Coronary artery (tissue), 2 donors: ENCODE measurements at regions not wholly inside any gene's neighbourhood (a gene's known extent, or its start where the extent isn't known, plus 50 kb on each side); places are given as distances from the start of the nearest gene placed in this dataset.

Experiments used
- DNase-seq: peaks from one replicate; pipeline ENCODE4 v3.0.0-alpha.2; 2017; ENCODE audit warnings: low spot score
- H3K27ac ChIP-seq, 2 donors: fragments of 200-600 bp; sonication (generic); one replicate each; pipeline ENCODE4 v1.5.1; 2016 to 2019
- H3K4me3 ChIP-seq: fragments of 200-600 bp; sonication (generic); 2 replicates; pipeline ENCODE4 v1.5.1; 2016; ENCODE audit warnings: mild to moderate bottlenecking, moderate library complexity
- TF ChIP-seq, protein P1 (sequence below): fragments of 200-600 bp; sonication (generic); IDR thresholded peaks from one replicate; pipeline ENCODE4 v1.5.1; 2019; ENCODE audit warnings: antibody characterized with exemption

- no peak for DNase-seq
- TF ChIP-seq, protein P1, sequence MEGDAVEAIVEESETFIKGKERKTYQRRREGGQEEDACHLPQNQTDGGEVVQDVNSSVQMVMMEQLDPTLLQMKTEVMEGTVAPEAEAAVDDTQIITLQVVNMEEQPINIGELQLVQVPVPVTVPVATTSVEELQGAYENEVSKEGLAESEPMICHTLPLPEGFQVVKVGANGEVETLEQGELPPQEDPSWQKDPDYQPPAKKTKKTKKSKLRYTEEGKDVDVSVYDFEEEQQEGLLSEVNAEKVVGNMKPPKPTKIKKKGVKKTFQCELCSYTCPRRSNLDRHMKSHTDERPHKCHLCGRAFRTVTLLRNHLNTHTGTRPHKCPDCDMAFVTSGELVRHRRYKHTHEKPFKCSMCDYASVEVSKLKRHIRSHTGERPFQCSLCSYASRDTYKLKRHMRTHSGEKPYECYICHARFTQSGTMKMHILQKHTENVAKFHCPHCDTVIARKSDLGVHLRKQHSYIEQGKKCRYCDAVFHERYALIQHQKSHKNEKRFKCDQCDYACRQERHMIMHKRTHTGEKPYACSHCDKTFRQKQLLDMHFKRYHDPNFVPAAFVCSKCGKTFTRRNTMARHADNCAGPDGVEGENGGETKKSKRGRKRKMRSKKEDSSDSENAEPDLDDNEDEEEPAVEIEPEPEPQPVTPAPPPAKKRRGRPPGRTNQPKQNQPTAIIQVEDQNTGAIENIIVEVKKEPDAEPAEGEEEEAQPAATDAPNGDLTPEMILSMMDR = no peak
- Histone ChIP-seq H3K27ac (no peak overlapping the region), H3K4me3 (no peak overlapping the region)
These were observed 350.0 kb downstream of the CXCL12 start for GRCh38 chr10:44034946-44035345.

GRCh38 chr10:44033008-44033407 is 351.9 kb downstream of the CXCL12 start:
- no peak overlapping the region for H3K27ac ChIP-seq
- DNase-seq = no peak
- TF ChIP-seq, protein P1 = no peak

GRCh38 chr10:44032216-44032615 is 352.7 kb downstream of the CXCL12 start:
- TF ChIP-seq, protein P1 = no peak
- Histone ChIP-seq H3K27ac (no peak overlapping the region), H3K4me3 (no peak overlapping the region)
- DNase-seq = no peak

More at GRCh38 chr10:44033008-44033407, 351.9 kb downstream of the CXCL12 start:
- no peak overlapping the region for H3K4me3 ChIP-seq

GRCh38 chr10:44030738-44031137 is 354.2 kb downstream of the CXCL12 start:
- H3K27ac ChIP-seq = peak overlapping the region; percentile 33 to 53

DNA sequence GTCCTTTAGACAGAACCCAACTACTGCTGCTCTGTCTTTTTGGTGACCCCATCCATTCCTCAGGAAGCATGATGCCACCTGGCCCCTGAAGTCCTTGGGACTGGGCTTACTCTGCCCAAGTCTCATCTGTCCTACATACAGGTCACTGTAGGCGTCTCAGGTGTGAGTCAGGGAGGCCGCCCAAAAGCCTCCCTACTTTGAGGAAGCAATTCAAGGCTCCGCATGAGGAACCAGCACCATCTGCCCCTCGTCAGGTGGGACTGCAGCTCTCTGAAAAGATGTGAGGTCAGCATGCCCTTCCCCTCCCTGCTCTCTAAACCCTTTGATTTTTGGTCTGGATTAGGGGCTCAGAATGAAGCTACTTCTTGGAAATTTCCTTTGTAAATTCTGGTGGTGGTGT is 354.8 kb downstream of the CXCL12 start:
- TF ChIP-seq, protein P1 = no peak
- Histone ChIP-seq H3K4me3 (no peak overlapping the region), H3K27ac (peak overlapping the region; percentile 14 to 53)
- DNase-seq = no peak

More at GRCh38 chr10:44030738-44031137, 354.2 kb downstream of the CXCL12 start:
- TF ChIP-seq, protein P1 = no peak
- H3K4me3 ChIP-seq = no peak overlapping the region
- no peak for DNase-seq

- TF ChIP-seq, protein P1 = no peak
- no peak for DNase-seq
These were observed 356.3 kb downstream of the CXCL12 start for GRCh38 chr10:44028384-44029137.

More at GRCh38 chr10:44028384-44029137, 356.3 kb downstream of the CXCL12 start:
- Histone ChIP-seq H3K4me3 (no peak overlapping the region), H3K27ac (no peak overlapping the region)
